ENCODE measurements at regions not wholly inside any gene's neighbourhood (a gene's known extent, or its start where the extent isn't known, plus 50 kb on each side); places are given as distances from the start of the nearest gene placed in this dataset.

- no peaks in the 10 kb centered on the region for H3K27me3 ChIP-seq (ENCODE audit: insufficient read depth, low read length)
- peaks cover 0 to 4% (median 0%) of the 10 kb centered on the region in 3 experiments; a peak in 1 of 7 replicates for H3K36me3 Mint-ChIP-seq (ENCODE audit: insufficient read depth in 1 of 3, low read depth in 3 of 3)
These were observed 1262.8 kb upstream of the CDH8 start for GRCh38 chr16:63298993-63299392.

More at GRCh38 chr16:63298993-63299392, 1262.8 kb upstream of the CDH8 start:
- no peak overlapping the region for H2AFZ ChIP-seq (ENCODE audit: low read length)
- H4K91ac ChIP-seq (ENCODE audit: insufficient read length, low read depth, low read length), result no peak overlapping the region
- H4K20me1 ChIP-seq (ENCODE audit: control insufficient read depth, insufficient read depth, insufficient read length), result no peaks in the 10 kb centered on the region
- H3K27ac ChIP-seq (ENCODE audit: insufficient read length, low read depth, low read length), result no peak overlapping the region
- TF ChIP-seq, protein P1, sequence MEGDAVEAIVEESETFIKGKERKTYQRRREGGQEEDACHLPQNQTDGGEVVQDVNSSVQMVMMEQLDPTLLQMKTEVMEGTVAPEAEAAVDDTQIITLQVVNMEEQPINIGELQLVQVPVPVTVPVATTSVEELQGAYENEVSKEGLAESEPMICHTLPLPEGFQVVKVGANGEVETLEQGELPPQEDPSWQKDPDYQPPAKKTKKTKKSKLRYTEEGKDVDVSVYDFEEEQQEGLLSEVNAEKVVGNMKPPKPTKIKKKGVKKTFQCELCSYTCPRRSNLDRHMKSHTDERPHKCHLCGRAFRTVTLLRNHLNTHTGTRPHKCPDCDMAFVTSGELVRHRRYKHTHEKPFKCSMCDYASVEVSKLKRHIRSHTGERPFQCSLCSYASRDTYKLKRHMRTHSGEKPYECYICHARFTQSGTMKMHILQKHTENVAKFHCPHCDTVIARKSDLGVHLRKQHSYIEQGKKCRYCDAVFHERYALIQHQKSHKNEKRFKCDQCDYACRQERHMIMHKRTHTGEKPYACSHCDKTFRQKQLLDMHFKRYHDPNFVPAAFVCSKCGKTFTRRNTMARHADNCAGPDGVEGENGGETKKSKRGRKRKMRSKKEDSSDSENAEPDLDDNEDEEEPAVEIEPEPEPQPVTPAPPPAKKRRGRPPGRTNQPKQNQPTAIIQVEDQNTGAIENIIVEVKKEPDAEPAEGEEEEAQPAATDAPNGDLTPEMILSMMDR (conservative IDR thresholded peaks at IDR 0.05), result no peak
- no peaks in the 10 kb centered on the region for H3K23me2 ChIP-seq (ENCODE audit: insufficient read length, low read depth, low read length, poor library complexity, severe bottlenecking)
- H3K79me2 ChIP-seq (ENCODE audit: insufficient read depth, low read length), result no peaks in the 10 kb centered on the region
- no peak overlapping the region for H2BK15ac ChIP-seq (ENCODE audit: low read depth, low read length)
- H2BK5ac ChIP-seq (ENCODE audit: insufficient read length, low read length), result no peak overlapping the region
- no peak for DNase-seq
- no peak overlapping the region for H3K14ac ChIP-seq (ENCODE audit: insufficient read depth, low read length)
- Mint-ChIP-seq H3K9me3 (no peaks in the 10 kb centered on the region), H3K4me3 (no peak overlapping the region), H3K4me1 (peaks cover 18 to 24% of the 10 kb centered on the region in 2 experiments), H3K27me3 (ENCODE audit: low read depth) (no peaks in the 10 kb centered on the region), H3K27ac (no peak overlapping the region)
- no peak overlapping the region for H4K8ac ChIP-seq (replicated peaks; ENCODE audit: insufficient read length, low read depth, low read length)
- H2AK5ac ChIP-seq (ENCODE audit: insufficient read length, low read length), result no peak overlapping the region
- H2BK12ac ChIP-seq (ENCODE audit: insufficient read length, low read depth, low read length), result no peak overlapping the region
- WGBS (ENCODE audit: extremely low coverage, insufficient read length, low lambda C conversion rate), result no CpG with 5 or more reads among the region's 1 CpG
- H3T11ph ChIP-seq (ENCODE audit: low read length), result no peak overlapping the region
- no peak overlapping the region for H2BK120ac ChIP-seq (ENCODE audit: low read depth, low read length, poor library complexity, severe bottlenecking)
- H3K4me1 ChIP-seq (ENCODE audit: insufficient read depth, low read length), result 0 out of 2 replicates have a peak, but pooled peaks cover 2% of the 10 kb centered on the region
- no peaks in the 10 kb centered on the region for H3K9me3 ChIP-seq (ENCODE audit: control insufficient read depth, low read depth, low read length)
- H4K5ac ChIP-seq (ENCODE audit: insufficient read length, low read depth, low read length), result no peak overlapping the region
- no peak overlapping the region for H3K23ac ChIP-seq (ENCODE audit: insufficient read length, low read depth, low read length)
- no peak overlapping the region for H3K56ac ChIP-seq (ENCODE audit: insufficient read length, low read depth, low read length)
- H3K4me2 ChIP-seq (ENCODE audit: insufficient read depth, insufficient read length, low read length), result no peak overlapping the region
- no peak overlapping the region for H3K4ac ChIP-seq (ENCODE audit: low read depth, low read length)
- H2BK20ac ChIP-seq (ENCODE audit: low read depth, low read length, poor library complexity, severe bottlenecking), result no peak overlapping the region
- no peaks in the 10 kb centered on the region for H3K79me1 ChIP-seq (ENCODE audit: insufficient read depth, low read depth, low read length, poor library complexity, severe bottlenecking)
- no peak overlapping the region for H3K9ac ChIP-seq (ENCODE audit: extremely low read depth, insufficient read length, low read length)
- H3K18ac ChIP-seq (ENCODE audit: insufficient read length, low read depth, low read length), result no peak overlapping the region

Measured in H9 (cell line).